NCI-H524 (cell line): ENCODE measurements at regions not wholly inside any gene's neighbourhood (a gene's known extent, or its start where the extent isn't known, plus 50 kb on each side); places are given as distances from the start of the nearest gene placed in this dataset.
"Not testable (repeated sequence)": the region's sequence is repeated elsewhere in the genome, so short reads cannot be mapped to it uniquely, and the experiment has no call there.

Source experiments
- DNase-seq, 2 experiments: peaks; one replicate each; lab custom pipeline; 2025; lab: John Stamatoyannopoulos, UW

- DNase-seq = no peak
Measured at GRCh38 chr1:215400741-215401140, 166.4 kb upstream of the KCTD3 start.

GRCh38 chr1:215402147-215402546 lies 165.0 kb upstream of the KCTD3 start:
- no peak for DNase-seq

DNA sequence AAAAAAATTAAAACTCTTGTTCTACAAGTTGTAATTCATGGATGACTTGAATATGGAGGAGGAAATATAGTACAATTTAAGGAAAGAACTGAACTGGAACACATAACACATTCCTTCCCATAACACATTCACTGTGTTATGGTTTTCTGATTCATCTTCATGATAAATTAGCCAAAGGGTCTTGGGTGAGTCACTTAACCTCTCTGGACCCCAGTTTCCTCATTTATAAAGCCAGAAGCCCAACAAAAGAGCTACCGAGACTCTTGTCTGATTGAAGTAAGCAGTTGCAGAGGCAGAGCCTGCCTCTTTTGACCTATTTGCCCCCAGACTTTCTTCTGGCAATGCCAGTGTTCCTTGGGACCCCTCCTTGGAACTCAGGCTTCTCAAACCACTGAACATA lies 161.9 kb upstream of the KCTD3 start:
- DNase-seq = no peak

DNA sequence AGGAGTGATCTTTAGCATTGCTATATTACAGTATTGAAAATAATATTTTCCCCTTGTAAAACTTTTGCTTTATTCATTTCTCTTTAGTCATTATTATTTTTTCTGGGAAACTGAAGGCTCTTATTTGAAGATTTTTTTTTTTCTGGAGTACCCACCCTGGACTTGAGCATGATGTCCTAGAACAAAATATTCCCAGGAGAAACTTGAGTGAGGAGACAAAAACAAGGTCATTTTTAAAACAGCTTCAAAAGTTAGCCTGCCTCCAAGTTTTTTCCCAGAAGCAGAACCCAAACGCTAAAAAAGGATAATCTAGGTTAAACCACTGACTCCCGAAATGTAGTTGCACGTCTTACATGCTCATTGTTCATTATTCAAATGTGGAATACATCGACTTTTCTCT lies 160.2 kb upstream of the KCTD3 start:
- no peak for DNase-seq

DNA sequence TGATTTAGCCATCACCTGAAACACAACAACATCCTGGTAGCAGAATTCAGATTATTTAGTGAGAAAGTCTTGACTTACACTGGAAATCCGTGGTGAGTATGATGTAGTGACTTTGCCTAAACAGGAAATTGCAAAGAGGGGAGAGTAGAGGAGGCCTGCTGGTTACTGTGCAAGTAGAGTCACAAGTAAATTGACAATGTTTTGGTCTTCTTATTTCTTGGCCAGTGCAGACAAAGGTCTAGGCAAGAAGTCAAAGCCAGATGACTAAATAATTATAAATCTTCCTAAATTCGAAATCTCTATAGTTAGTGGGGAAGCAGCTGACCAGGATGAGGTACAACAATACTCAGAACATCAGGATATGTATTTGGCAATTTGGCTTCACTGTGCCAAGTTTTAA lies 159.5 kb upstream of the KCTD3 start:
- no peak for DNase-seq

DNA sequence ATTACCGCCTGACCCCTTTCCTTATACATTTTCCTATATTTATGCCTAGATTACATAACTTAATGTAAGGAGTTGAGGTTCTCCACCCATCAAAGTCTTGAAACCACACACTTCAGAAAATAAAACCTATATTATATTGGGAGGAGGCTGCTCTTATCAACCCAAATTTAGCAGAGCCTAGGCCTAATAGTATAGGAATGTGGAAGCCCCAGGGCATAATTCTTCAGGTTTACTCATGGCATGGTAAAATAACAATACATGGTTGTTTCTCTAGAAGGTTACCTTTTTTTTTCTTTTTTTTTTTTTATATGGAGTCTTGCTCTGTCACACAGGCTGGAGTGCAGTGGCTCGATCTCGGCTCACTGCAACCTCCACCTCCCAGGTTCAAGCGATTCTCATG lies 157.6 kb upstream of the KCTD3 start:
- not testable (repeated sequence) for DNase-seq

- not testable (repeated sequence) for DNase-seq
Measured at GRCh38 chr1:215415521-215415920, 151.6 kb upstream of the KCTD3 start.

DNA sequence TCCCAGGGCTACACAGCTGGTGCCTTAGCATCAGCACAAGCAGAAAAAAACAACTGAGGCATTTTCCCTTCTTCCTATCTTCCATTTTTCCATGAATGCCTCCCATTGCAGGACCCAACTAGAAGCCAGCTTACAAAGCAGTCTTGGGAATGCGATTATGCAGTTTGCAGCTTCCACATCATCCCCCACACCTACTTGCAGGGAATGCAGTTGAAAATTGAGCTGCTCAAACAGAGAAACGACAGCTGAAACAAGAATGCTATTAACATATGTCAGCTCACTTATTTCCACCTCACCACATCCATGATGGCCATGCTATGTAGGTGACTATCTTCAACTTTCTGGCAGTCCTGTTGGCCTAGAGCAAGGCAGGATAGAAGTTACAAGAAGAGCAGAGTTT lies 150.6 kb upstream of the KCTD3 start:
- no peak for DNase-seq

GRCh38 chr1:215417122-215417521 lies 150.0 kb upstream of the KCTD3 start:
- DNase-seq = no peak

DNA sequence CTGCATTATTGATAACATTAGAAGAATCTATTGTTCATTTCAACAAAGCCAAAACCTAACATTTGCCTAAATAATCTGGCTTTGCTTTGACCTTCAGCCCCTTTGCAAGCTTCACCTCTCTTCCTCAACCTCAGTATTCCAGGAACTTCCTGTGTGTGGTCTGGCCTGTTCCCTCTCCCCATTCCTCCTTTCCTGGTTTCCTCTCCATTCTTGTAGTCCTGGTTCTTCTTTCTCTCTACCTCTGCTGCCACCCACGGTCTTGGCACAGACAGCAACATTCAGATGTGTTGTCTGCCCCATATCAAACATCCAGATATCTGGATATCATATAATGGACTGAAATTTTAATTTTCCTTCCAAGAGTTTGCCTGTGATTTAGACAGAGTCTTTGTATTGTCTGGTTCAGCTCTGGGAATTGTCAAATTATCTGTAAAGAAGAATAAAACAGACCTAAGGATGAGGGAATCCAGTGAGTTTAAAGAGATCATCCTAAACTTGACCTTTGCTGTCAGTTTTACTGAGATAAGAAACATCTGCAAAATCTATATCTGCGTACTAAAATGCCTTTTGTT lies 148.1 kb upstream of the KCTD3 start:
- DNase-seq = no peak

- no peak for DNase-seq
Measured at GRCh38 chr1:215421744-215422143, 145.4 kb upstream of the KCTD3 start.

GRCh38 chr1:215423288-215423687 lies 143.8 kb upstream of the KCTD3 start:
- DNase-seq = no peak

DNA sequence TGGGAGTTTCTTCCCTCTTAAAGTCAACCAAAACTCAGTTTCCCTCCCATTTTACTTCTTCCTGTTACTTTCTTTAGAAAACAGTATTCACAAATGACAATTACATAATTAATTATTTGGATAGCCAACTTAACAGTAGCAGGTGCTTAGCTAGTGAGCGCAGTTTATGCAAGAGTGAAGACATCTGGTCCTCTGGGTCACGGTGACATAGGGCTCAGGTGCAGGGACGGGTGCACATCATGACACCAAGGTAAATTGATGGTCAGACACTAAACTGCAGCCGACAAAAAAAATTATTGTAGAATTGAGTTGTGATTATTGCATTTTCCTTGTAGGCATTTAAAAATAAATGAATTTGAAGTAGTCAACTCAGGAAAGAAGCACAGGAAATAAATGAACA lies 142.0 kb upstream of the KCTD3 start:
- no peak for DNase-seq

- no peak for DNase-seq
Measured at GRCh38 chr1:215426101-215426500, 141.0 kb upstream of the KCTD3 start.

- DNase-seq = not testable (repeated sequence)
Measured at GRCh38 chr1:215432483-215433227, 134.4 kb upstream of the KCTD3 start.

GRCh38 chr1:215433237-215433636 lies 133.9 kb upstream of the KCTD3 start:
- no peak for DNase-seq

DNA sequence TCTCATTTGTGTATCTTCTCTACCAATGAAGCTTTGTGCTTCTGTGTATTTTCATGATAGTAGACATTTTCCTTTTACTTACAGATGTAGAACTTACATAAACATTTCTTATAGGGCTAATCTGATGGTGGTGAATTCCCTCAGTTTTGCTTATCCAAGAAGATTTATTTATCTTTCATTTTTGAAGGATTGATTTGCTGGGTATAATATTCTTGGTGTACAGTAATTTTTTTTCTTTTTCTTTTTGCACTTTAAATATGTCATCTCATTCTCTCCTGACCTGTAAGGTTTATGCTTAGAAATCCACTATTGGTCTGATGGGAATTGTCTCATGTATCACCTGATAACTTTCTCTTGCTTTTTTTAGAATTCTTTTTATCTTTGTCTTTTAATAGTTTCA lies 127.6 kb upstream of the KCTD3 start:
- DNase-seq = no peak

GRCh38 chr1:215444715-215445414 lies 122.2 kb upstream of the KCTD3 start:
- no peak for DNase-seq

GRCh38 chr1:215448014-215448413 lies 119.1 kb upstream of the KCTD3 start:
- not testable (repeated sequence) for DNase-seq

- not testable (repeated sequence) for DNase-seq
Measured at GRCh38 chr1:215449147-215449546, 118.0 kb upstream of the KCTD3 start.

DNA sequence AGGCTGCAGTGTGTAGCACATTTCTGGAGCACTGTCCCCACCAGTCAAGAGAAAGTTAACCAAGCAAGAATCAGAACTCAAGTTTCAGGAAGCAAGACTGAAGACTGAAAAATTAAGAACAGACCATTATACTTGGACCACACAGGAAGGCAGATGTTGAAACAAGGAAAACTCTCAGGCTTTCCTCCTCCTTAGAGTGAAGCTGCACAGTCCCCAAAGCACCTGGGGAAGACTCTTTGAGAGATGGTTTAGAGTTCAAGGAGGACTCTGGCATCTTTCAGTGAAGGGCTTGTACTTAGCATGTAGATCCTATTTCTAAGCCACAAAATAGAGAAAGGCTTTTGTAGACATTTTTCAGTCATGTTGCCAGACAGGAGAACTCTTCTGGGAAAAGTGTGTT lies 113.7 kb upstream of the KCTD3 start:
- DNase-seq = no peak

DNA sequence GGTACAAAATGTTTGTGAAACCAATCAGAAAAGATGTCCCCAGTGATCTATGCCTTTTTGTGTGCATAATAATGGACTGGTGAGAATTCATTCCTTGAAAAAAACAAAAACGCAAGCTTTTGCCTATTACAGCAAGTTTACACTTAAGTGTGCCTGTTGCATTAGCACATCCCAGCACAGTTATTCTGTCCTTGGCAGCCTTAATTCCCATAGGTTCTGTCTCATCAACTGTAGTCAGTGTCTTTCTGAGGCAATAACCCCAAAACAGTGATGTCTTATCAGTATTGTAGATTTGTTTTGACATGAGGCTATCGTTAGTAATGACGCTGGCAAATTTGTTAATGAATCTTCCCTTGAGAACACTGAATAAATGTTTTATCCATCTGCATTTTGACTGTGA lies 109.9 kb upstream of the KCTD3 start:
- DNase-seq = no peak

- no peak for DNase-seq
Measured at GRCh38 chr1:215458104-215458503, 109.0 kb upstream of the KCTD3 start.
